HG02588 (cell line): ENCODE measurements at regions not wholly inside any gene's neighbourhood (a gene's known extent, or its start where the extent isn't known, plus 50 kb on each side); places are given as distances from the start of the nearest gene placed in this dataset.
"Not testable (repeated sequence)": the region's sequence is repeated elsewhere in the genome, so short reads cannot be mapped to it uniquely, and the experiment has no call there.

ENCODE experiments used
- ATAC-seq: cut with Tn5 transposase; IDR thresholded peaks from one replicate; pipeline ENCODE4 v1.9.1; 2021; ENCODE audit warnings: mild to moderate bottlenecking, moderate library complexity; ENCODE audit not compliant: unreplicated experiment

DNA sequence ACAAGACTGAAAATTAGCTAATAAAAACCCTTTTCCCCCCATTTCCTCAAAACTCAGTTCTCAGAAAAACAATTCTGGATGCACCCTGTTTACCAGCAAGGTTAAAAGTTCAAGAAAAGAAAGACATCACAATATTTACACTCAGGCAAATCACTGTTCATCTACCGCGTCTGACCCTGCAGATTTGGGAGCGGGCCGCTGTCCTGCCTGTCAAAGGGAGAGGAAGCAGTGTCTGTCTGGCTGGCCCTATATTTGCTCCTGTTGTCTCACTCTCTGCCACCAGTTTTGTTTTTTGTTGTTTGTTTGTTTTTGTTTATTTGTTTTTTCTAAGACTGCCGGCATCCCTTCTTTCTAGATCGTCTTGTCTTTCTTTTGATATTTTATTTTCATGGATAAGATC is 299.4 kb downstream of the BCL2L11 start:
- ATAC-seq, result not testable (repeated sequence)

DNA sequence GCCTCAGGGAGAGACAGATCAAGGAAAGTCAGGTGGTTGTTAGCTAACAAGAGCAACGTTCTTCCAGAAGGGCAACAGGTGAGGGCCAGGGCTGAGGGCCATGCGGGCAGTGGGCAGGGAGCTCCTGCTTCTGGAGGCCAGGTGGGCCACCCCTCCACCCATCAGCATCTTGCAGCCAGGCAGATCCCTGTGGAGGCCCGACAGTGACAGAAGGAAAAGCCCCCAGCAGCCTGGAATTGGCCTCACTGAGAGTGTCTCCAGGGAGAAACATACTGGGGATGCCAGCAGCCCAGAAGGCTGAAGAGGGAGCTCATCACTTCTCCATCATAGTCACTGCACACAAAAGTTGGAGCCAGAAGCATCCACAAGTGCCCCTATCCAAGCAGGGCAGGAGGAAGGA is 300.1 kb downstream of the BCL2L11 start:
- ATAC-seq, result not testable (repeated sequence)

DNA sequence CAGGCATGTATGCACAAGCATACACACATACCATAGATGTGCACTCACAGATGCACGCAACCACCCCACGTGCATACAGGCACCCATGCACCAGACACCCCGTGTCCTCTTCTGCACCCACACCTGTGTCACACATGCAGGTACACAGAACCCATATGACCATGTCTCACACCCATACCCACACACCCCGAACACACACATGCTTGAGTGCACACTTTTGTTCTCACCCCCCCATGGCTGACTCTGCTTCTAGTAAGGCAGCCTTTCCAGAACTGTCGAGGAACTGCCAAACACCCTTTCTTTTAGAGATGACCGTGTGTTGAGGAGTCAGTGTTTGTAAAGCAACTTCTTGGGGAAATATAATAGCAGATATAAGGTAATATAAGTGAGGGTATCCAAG is 301.2 kb downstream of the BCL2L11 start:
- not testable (repeated sequence) for ATAC-seq

DNA sequence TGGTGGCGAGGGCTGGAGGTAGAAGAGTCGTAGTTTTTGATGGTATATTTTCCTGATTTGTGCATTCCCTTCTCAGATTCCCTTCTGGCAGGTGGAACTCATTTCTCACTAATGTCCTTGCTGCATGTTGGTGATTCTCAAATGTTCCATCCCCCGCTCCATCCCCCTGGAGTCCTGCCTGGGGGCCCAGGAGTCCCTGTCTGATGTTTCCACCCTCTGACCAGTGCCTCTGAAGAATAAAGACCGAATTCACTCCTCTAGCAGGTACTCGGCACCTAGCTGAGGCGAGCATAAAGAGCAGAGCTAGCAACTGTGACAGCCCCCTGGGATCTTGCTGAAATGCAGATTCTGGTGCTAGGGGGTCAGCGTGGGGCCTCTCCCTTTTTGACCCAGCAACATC is 301.8 kb downstream of the BCL2L11 start:
- not testable (repeated sequence) for ATAC-seq

DNA sequence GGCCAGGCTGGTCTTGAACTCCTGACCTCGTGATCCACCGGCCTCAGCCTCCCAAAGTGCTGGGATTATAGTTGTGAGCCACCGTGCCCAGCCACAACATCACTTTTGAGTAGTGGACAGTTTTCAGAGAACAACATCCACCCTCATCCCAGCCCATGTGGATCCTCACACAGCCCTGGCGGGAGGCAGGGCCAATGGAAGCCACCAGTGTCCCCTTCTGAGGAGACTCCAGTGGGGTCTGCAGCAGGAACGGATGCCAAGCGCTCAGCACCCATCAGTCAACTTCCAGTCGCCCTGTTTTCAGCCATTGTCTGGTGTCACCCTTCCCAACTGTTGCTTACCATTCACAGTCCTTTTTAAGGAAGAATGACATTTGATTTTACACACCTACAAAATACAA is 302.5 kb downstream of the BCL2L11 start:
- ATAC-seq, result not testable (repeated sequence)

DNA sequence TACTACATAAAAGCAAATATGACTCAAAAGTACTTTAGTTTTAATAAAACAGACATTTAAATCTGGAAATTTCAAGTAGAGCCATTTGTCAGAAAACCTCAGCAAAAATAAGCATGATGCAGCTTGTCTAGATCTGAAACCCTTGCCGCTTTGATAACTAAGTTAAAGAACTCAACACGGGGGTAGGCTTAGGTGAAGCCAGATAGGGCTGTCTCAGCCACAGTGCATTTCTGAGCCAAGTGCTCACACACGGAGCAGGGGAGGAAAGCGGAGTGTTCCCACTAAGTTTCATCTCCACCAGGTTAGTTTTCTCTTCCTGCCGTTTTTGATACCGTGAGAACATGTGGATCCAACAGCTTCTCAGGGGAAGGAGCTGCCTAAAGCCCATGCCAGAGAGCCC is 303.5 kb downstream of the BCL2L11 start:
- not testable (repeated sequence) for ATAC-seq

DNA sequence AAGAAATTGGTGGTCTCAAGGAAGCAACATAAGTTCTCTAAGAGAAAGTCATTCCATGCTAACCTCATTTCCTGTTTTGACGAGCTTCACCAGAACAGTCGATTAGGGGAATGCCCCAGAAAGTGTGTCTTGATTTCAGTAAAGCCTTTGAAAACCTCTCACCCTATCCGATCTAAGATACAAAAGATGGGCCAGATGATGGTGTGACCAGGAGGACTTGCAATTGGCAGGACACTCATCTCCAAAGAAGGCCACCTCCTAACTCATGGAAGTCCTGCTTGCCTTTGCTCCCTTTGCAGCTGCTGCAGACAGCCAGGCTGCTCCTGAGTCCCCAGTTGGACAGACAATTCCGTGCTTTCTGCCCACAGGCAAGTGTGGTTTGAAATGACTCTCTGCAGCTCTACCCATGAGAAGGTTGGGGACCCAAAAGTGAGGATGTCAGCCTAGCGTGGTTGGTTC is 304.2 kb downstream of the BCL2L11 start:
- peak; percentile 54 for ATAC-seq

DNA sequence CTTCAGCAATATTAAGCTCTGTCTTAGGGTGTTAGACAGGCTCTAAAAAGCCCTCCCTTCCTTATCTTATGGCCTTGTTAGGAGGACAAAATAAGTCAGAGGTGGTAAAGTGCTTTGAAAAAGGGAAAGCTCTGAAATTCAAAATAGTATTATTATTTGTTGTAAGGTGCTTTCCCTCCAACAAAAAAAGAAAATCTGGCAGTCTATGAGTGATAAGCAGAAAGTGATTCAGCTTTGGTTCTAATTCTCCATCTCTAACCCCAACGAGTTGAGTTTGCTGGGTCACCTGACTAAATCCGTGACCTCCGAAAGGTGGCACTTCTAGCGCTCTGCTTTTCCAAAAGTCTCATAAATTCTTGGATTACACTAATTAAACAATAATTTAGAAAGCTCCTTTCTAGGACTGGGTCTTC is 305.1 kb downstream of the BCL2L11 start:
- peak; percentile 38 for ATAC-seq

DNA sequence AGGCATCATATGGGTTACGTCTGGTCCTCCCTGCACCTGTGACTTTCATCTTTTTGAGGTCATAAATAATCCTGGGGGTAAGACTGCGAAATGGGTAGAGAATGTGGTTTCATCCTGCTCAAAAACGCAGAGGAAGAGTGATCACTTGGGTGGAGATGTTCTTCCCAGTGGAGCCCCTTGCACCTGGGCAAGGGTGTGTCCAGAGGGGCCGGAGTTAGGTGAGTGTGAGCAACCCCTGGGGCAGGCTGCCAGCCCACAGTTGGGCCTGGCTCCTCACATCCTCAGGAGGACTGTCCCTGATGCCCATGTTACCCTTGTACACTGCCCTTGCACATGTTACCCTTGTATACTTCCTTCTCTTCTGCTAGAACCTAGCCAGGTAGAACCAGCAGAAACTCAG is 306.6 kb downstream of the BCL2L11 start:
- not testable (repeated sequence) for ATAC-seq

DNA sequence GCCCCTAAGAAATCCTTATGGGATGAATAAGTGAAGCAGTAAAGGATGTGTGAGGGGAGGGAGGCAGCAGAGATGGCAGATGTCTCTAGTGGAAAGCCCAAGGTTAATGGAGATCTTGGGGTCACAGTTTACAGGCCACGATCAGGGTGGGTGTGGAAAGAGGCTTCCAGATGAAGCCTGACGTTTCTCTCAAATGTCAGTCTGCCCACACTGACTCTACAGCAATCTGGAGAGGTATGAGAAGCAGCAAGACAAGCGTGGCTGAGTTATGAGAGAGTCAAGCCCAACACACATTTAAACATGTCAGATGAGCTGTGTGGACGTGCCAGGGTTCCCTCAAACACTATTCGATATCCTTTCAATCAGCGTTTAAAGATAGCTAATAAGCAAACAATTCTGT is 308.2 kb downstream of the BCL2L11 start:
- ATAC-seq, result not testable (repeated sequence)

DNA sequence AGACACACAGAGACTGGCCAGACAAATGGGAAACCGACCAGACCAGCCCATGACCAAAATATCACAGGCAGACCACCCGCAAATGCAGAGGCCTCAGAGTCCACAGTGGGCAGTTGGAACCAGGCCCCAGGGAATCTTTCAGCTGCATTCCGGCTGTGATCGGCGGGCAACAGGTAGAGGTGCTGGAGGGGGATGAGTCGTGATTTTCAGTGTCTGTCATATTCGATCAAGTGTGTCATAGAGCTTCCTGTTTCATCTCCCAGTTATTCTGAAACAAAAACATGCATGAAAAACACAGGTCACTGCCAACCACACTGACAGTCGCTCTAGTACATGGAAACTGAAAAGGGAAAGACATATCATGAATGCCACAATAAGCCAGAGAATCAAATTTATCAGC is 308.6 kb downstream of the BCL2L11 start:
- ATAC-seq, result peak; percentile 36

DNA sequence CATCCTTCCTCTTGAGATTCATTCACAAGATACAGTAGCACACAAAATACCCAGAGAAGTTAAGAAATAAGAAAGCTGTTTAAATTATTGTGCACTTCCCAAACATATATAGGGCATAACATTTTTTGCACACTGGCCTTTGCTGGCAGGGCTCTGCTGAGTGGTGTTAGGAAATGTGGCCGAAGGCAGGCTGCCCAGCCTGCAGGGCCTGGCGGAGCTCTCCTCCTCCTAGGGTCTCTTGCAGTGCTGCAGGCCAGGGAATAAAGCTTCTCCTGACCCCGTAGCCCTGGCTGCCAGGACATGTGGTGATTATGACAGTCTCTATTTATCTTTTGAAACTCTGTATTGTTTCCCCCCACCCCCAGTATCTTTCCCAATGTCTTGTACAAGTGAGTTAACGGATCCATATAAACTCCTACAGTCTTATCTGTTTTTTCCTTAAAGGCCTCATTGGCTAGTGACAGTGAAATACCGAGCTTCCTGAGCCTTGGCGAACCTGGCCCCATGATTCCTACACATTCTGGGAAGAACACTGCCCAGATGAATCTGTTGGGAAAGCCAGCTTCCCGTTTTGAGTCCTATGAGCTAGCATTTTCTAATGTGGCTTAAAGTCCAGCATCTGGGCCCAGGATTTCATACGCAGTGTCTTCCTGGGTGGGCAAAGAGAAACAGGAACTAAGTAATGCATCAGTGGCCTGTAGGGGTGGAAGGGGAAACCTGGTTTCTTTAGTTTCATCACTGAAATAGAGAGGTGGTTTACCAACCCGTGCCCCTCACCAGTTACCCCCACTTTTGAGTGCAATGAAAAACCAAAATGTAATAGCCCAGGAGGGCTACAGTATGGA is 310.3 kb downstream of the BCL2L11 start:
- peak; percentile 55 for ATAC-seq

DNA sequence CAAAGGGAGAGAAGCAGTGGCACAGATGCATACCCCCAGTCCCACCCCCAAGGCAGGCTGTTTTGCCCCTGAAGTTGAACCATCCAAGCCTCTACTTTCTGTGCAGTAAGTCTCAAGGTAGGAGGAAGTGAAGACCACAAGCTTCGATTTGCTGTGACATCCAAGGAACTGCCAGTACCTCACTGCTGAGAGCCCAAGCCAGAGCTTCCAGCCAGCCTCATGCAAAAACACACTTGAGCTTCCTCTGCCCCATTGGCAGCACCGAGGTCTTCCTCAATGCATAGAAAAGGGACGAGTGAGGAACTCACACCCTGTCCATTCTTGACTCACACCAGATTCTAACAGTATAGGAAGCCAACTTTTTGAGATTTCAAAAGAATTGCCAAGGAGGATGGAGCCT is 311.7 kb downstream of the BCL2L11 start:
- not testable (repeated sequence) for ATAC-seq

DNA sequence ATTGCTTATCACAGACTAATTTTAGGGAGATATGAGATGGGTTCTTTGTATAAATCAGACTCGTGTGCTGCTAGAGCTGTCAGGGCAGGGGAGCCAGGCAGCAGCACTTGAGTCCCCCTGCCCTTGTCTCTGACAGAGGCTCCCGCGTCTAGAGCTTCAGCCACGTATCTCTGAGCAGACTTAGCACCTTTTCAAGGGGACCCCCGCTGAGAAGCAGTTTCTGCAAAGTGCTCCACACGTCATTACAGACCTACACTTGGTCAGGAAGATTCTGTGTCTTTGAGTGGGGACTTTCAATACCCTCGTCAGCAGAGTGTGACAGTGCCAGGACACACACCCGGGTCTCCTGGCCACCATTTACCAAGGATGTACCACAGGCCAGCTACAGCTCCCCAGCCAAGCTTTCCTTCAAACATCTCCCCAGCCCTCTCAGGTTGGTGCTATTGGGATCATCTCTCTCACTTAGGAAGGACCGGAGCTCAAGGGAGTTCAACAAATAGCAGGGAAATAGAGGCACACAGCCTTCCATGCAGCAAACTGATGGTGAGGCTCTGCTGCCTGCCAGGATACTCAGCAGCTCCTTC is 312.3 kb downstream of the BCL2L11 start:
- ATAC-seq, result not testable (repeated sequence)

DNA sequence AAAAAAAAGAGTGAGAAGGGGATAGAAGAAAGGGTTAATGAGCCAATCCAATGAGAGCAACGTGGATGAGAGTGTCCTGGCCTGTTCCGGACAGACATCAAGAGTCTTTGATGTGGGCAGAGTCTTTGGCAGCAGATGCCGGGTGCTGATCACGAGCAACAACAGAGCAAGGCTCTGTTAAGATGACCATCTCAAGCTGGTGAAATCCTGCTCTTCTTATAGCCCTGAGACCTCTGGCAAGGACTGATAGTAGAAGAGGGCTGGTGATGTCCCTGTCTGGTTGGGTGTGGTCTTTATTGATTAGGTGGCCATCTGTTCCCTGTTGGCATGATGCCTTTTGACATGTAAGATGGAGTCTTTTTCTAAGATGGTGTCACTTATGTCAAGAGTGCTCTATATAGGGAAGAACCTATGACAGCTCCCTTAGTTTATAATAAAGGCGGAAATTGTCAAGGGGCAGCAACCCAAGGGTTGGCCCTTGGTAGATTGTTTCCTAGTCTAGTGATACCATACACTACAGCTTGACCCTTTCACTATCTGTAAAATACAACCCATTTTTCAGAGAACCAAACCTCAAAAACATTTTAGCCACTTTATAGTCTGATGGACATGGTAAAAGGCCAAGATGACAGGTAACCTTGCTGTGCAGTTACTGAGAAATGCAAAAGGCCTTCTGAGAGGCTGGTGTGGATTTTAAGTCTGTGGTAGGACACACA is 313.3 kb downstream of the BCL2L11 start:
- ATAC-seq, result not testable (repeated sequence)

DNA sequence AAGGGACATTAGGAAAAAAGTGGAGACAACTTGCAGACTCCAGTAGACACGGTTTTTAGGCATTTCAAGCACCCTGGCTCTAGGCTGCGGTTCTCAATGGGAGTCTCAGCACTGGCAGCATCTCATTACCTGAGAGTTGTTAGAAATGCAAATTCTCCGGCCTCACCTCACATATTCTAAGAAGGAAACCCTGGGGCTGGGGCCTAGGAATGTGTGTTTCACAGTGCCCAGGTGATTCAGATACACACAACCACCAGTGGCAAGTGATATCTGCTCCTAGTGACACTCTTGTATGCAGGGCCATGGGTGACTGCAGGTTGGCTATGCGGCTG is 313.9 kb downstream of the BCL2L11 start:
- not testable (repeated sequence) for ATAC-seq

DNA sequence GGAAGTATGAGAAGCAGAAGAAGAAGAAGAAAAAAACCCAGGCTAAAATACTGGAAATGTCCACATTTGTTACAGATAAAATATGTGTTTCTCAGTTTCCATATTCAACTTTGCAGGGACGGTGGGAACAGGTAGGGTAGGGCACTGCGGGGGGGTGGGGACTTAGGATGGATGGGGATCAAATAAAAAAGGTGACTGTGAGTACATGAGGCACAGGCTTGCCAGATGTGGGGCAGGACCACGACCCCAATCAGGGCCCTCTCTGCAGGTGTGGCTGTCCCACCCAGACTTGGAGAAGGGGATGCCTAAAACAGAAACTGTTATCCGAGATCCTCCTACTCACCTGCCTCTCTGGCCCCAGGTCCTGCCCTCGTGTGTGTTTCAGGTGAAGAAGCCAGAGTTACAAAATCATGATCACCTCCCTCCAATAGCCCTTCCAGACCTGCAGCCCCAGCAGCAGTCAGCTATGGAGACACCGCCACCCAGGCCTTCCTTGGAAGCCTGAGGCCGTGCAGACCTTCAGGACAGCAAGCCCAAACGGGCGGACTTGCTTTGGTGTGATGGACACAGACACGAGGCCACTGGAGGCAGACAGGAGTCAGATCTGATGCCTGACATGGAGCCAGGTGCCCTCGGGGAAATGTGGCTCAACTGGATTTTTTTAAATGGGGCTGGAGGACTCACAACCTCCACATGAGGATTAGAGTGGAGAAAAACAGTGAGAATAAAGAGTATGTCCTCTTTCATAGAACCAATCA is 315.0 kb downstream of the BCL2L11 start:
- not testable (repeated sequence) for ATAC-seq

DNA sequence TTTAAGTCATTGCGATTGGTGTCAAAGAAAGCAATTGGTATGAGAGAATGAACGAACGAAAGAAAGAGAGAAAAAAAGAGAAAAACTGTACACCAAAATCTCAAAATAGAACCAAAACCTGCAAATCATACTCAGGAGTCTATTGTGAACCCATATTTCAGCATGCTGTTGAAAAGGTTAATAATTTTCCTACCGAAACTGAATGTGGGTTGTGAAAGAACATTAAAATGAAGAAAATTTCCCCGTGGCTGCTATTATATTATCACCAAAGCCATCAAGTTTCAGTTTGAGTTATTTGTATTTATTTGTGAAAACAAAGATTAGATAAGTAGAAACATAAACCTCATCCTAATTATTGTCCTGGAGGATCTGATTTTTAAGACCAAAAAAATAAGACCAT is 315.7 kb downstream of the BCL2L11 start:
- not testable (repeated sequence) for ATAC-seq

DNA sequence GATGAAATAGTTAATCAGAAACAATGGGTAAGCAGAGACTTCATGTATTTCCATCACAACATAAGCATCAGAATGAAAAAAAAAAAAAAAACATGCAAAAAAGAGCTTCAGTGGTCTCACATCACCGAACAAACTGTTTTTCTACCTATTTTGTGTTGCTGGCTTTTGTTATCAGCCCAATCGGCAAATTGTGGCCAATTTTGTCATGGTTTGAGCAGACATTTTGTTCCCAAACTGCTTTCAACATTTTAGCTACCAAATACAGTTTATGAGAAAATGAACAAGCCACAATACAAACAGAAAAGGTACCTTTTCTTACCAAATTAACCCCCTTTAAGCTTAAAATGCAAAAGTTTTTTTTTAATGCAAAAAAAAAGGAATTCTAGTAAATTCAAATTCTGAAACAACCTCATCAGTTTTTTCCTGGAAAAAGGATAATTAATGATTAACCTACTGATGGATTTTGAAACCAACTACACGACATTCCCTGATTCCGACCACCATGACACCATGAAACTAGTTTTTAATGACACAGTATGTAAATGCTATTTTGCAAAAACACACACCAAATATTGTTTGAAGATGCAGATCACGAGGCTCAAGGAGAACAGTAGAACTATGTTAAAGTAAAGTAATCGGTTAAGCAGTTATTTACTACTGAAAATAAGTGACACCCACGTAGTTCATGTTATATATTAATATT is 316.7 kb downstream of the BCL2L11 start:
- not testable (repeated sequence) for ATAC-seq

DNA sequence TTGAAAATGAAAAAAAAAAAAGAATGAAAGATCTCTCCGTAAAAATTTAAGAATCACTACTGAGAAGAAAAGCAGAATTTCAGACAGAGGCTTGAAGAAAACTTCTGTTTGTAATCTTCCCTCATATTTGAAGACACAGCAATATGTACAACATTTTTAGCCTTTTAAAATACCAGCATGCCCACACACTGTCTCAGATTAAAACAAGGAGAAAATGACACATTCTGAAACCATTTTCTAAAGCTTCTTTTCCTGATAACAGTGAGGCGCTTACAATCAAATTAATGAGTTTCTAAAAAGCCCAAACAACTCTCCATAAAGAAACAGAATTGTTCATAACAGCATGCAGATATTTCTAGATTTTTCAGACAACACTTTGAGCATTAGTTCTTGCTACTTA is 317.4 kb downstream of the BCL2L11 start:
- not testable (repeated sequence) for ATAC-seq
